Uterus (tissue), 3 donors: ENCODE measurements at regions not wholly inside any gene's neighbourhood (a gene's known extent, or its start where the extent isn't known, plus 50 kb on each side); places are given as distances from the start of the nearest gene placed in this dataset.

Experiments
- DNase-seq, 2 donors: peaks; one replicate each; pipeline ENCODE4 v3.0.0-alpha.2; 2019 to 2020
- H3K27ac ChIP-seq, 2 donors: fragments of 200-600 bp; sonication (generic); 1 replicate in 1 of 2; 2 replicates in 1 of 2; pipeline ENCODE4 v1.5.1; 2016 to 2018
- H3K27me3 ChIP-seq, 2 donors: fragments of 200-600 bp; sonication (generic); one replicate each; pipeline ENCODE4 v1.5.1; 2018 to 2019; ENCODE audit warnings: control low read depth in 1 of 2
- H3K36me3 ChIP-seq, 2 donors: fragments of 200-600 bp; sonication (generic); one replicate each; pipeline ENCODE4 v1.5.1; 2019; ENCODE audit warnings: control low read depth in 1 of 2
- H3K4me1 ChIP-seq, 2 donors: fragments of 200-600 bp; sonication (generic); one replicate each; pipeline ENCODE4 v1.5.1; 2018 to 2019; ENCODE audit warnings: control low read depth in 1 of 2
- H3K4me3 ChIP-seq, 2 donors: fragments of 200-600 bp; sonication (generic); 1 replicate in 1 of 2; 2 replicates in 1 of 2; pipeline ENCODE4 v1.5.1; 2018 to 2019; ENCODE audit warnings: mild to moderate bottlenecking in 1 of 2
- H3K9me3 ChIP-seq, 2 donors: fragments of 200-600 bp; sonication (generic); one replicate each; pipeline ENCODE4 v1.5.1; 2019; ENCODE audit warnings: control low read depth in 1 of 2
- POLR2A ChIP-seq, 2 donors: fragments of 450-650 bp; IDR thresholded peaks; one replicate each; pipeline ENCODE4 v1.6.1; 2016; ENCODE audit warnings: antibody characterized with exemption in 2 of 2, mild to moderate bottlenecking in 1 of 2, moderate library complexity in 1 of 2
- intact Hi-C: fragments of 100-400 bp; cut with DNase I; formaldehyde crosslinking; loops from one replicate; pipeline ENCODE4 v1.15.1; 2023; ENCODE audit warnings: low total_unique reads
- TF ChIP-seq, protein P1 (sequence below), 4 experiments: fragments of 200-600 bp in 2 of 4; fragments of 450-650 bp in 2 of 4; sonication (generic) in 2 of 4; IDR thresholded peaks; one replicate each; pipeline ENCODE4 v1.5.1; 2016 to 2019; ENCODE audit warnings: antibody characterized with exemption in 4 of 4, mild to moderate bottlenecking in 2 of 4, moderate library complexity in 1 of 4
- donor health status: DM: yes; HTN: yes; CAD: no.

DNA sequence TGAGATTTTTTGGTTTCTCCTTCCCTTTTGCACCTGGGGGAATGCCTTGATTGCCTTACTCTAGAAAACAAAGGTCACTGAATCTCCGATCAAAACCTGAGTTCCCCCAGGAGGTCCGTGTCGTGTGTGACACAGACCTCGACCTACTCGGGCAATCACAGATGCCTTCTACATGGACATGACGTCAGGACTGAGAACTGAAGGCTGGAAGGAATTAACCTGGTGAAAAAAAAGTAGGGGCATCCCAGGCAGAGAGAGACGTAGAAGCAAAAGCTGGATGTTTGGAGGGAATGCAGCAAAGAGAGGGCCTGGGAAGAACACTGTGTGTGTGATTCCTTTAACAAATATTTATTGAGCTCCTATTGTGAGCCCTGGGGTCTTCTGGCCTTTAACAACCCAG, 178.0 kb downstream of the PRDM2 start:
- intact Hi-C loops: no loop called here
- Histone ChIP-seq H3K9me3 (no peaks in the 10 kb centered on the region), H3K4me1 (no peaks in the 10 kb centered on the region), H3K4me3 (no peak overlapping the region), H3K27ac (no peak overlapping the region), H3K27me3 (no peaks in the 10 kb centered on the region), H3K36me3 (no peaks in the 10 kb centered on the region)
- TF ChIP-seq, protein P1, sequence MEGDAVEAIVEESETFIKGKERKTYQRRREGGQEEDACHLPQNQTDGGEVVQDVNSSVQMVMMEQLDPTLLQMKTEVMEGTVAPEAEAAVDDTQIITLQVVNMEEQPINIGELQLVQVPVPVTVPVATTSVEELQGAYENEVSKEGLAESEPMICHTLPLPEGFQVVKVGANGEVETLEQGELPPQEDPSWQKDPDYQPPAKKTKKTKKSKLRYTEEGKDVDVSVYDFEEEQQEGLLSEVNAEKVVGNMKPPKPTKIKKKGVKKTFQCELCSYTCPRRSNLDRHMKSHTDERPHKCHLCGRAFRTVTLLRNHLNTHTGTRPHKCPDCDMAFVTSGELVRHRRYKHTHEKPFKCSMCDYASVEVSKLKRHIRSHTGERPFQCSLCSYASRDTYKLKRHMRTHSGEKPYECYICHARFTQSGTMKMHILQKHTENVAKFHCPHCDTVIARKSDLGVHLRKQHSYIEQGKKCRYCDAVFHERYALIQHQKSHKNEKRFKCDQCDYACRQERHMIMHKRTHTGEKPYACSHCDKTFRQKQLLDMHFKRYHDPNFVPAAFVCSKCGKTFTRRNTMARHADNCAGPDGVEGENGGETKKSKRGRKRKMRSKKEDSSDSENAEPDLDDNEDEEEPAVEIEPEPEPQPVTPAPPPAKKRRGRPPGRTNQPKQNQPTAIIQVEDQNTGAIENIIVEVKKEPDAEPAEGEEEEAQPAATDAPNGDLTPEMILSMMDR (IDR thresholded peaks at IDR 0.05): no peak
- no peak for TF ChIP-seq POLR2A (IDR thresholded peaks at IDR 0.05)
- DNase-seq: no peak

DNA sequence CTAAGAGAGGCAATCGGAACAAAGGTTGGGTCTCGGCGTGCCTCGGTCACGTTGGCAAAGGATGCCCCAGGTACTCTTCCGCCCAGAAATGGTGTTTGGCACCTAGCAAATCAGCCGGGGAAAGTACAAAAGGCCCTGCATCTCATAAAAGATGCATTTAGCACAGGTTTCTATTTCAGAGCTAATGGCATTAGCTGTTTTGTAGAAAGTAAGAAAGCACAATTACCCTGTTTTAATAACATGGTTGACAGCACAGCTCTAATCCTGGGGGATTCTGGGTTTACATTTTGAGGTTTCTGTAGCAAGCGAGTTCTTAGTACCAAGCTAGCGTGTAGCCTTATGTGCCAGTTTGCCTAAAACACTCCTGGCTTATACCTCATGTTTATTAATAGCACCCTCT, 178.5 kb downstream of the PRDM2 start:
- no peaks in the 10 kb centered on the region for H3K4me1 ChIP-seq
- H3K4me3 ChIP-seq: no peak overlapping the region
- intact Hi-C loops: no loop called here
- H3K36me3 ChIP-seq: no peaks in the 10 kb centered on the region
- DNase-seq: no peak
- H3K27me3 ChIP-seq: no peaks in the 10 kb centered on the region
- TF ChIP-seq POLR2A (IDR thresholded peaks at IDR 0.05): no peak
- TF ChIP-seq, protein P1 (IDR thresholded peaks at IDR 0.05): no peak
- no peaks in the 10 kb centered on the region for H3K9me3 ChIP-seq
- no peak overlapping the region for H3K27ac ChIP-seq

DNA sequence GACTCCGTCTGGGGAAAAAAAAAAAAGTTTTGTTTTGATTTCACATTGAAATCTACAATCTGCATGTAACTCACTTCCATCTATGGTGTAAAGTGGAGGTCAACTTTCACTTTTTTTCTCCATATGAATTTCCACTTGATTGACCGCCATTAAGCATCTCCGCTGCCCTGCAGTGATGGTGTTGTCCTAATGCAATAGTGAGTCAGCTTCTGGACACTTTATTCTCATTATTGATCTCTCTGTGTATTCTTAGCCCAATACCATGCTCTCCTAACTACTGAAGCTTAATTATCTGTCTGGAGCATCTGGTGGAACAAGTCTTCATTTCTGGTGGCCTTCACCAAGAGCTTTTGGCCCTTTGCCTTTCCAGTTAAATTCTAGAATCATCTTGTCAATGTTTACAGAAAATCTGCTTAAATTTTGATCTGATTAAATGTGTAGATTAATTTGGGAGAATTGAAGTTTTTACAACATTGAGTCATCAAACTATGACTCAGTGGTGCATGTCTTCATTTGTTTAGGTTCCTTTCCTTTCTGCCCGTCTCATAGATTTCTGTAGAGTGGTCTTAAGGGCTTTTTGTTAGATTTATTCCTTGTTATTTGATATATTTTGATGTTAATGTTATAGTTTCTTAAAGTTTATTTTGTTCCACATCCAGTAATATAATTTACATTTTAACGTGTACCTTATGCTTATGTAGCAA, 181.5 kb downstream of the PRDM2 start:
- no peak overlapping the region for H3K27ac ChIP-seq
- intact Hi-C loops: no loop called here
- no peaks in the 10 kb centered on the region for H3K9me3 ChIP-seq
- DNase-seq: no peak
- no peaks in the 10 kb centered on the region for H3K4me1 ChIP-seq
- TF ChIP-seq, protein P1 (IDR thresholded peaks at IDR 0.05): no peak
- TF ChIP-seq POLR2A (IDR thresholded peaks at IDR 0.05): no peak
- no peaks in the 10 kb centered on the region for H3K36me3 ChIP-seq
- H3K4me3 ChIP-seq: no peak overlapping the region
- no peaks in the 10 kb centered on the region for H3K27me3 ChIP-seq

DNA sequence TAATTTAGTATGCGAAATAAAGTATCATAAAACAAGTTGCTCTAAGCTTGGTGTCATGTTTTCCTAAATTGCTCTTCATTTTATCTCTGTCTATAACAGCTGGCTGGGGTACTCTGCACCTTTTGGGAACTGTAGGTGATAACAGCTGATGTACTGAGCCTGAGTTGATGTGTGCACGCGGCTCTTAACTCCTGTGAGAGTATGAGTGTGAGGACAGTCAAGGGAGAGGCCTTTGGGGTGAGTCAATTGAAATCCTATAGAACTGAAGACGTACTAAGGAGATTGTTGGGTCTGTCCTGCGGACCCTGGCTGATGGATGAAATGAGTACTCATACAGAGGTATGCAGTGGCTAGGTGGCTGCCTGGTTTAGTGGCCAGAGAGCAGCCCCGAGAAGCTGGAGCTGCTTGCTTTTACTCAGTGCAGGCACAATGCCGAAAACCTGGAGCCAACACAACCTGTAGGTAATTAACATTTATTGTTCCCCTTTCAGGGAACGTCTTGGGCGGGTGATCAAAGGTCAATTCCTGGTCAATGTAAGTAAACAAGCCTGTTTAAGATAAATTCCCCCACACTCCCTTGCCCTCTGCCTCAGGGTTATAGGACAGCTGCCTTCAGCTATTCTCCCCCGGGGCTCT, 188.5 kb downstream of the PRDM2 start:
- no peak overlapping the region for H3K4me3 ChIP-seq
- DNase-seq: no peak
- no peaks in the 10 kb centered on the region for H3K4me1 ChIP-seq
- TF ChIP-seq, protein P1 (IDR thresholded peaks at IDR 0.05): no peak
- TF ChIP-seq POLR2A (IDR thresholded peaks at IDR 0.05): no peak
- H3K27ac ChIP-seq: no peak overlapping the region
- peaks cover 0 to 3% of the 10 kb centered on the region in 2 donors for H3K27me3 ChIP-seq
- H3K9me3 ChIP-seq: no peaks in the 10 kb centered on the region
- intact Hi-C loops: no loop called here
- no peaks in the 10 kb centered on the region for H3K36me3 ChIP-seq

DNA sequence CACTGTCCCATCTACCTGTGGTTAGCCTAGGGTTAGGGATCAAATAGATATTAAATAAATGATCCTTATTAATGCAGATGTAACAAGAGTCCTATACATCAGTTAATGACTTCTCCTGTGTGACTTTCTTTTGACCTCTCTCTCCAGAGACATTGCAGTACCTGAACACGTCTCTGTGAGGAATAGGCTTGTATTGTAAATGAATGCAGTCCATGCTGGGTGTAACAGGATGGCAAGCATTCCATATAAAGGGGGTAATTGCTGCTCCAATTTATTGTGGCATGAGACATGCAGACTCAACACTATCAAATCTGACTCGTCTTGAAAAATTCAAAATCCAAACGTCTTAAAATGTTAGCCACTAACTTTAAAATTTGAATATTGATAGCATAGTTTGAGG, 189.5 kb downstream of the PRDM2 start:
- no peaks in the 10 kb centered on the region for H3K4me1 ChIP-seq
- TF ChIP-seq POLR2A (IDR thresholded peaks at IDR 0.05): no peak
- TF ChIP-seq, protein P1 (IDR thresholded peaks at IDR 0.05): no peak
- H3K4me3 ChIP-seq: no peak overlapping the region
- H3K27me3 ChIP-seq: peaks cover 0 to 3% of the 10 kb centered on the region in 2 donors
- intact Hi-C loops: no loop called here
- DNase-seq: no peak
- no peaks in the 10 kb centered on the region for H3K36me3 ChIP-seq
- no peaks in the 10 kb centered on the region for H3K9me3 ChIP-seq
- no peak overlapping the region for H3K27ac ChIP-seq
